ENCODE measurements at regions not wholly inside any gene's neighbourhood (a gene's known extent, or its start where the extent isn't known, plus 50 kb on each side); places are given as distances from the start of the nearest gene placed in this dataset.
"Not testable (repeated sequence)": the region's sequence is repeated elsewhere in the genome, so short reads cannot be mapped to it uniquely, and the experiment has no call there.

- H3K9me3 ChIP-seq (ENCODE audit: insufficient read depth, low read length) = no peaks in the 10 kb centered on the region
- no peaks in the 10 kb centered on the region for H3K27me3 ChIP-seq (ENCODE audit: low read length)
- no peak overlapping the region for H3K4me3 ChIP-seq (ENCODE audit: insufficient read depth, low read length, poor library complexity, severe bottlenecking)
- H4K20me1 ChIP-seq (ENCODE audit: low read depth, low read length) = no peaks in the 10 kb centered on the region
- no peak overlapping the region for H3K27ac ChIP-seq (ENCODE audit: low read depth, low read length)
- TF ChIP-seq, protein P1, sequence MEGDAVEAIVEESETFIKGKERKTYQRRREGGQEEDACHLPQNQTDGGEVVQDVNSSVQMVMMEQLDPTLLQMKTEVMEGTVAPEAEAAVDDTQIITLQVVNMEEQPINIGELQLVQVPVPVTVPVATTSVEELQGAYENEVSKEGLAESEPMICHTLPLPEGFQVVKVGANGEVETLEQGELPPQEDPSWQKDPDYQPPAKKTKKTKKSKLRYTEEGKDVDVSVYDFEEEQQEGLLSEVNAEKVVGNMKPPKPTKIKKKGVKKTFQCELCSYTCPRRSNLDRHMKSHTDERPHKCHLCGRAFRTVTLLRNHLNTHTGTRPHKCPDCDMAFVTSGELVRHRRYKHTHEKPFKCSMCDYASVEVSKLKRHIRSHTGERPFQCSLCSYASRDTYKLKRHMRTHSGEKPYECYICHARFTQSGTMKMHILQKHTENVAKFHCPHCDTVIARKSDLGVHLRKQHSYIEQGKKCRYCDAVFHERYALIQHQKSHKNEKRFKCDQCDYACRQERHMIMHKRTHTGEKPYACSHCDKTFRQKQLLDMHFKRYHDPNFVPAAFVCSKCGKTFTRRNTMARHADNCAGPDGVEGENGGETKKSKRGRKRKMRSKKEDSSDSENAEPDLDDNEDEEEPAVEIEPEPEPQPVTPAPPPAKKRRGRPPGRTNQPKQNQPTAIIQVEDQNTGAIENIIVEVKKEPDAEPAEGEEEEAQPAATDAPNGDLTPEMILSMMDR (IDR thresholded peaks at IDR 0.05; ENCODE audit: insufficient read depth, low read length, poor library complexity, severe bottlenecking) = no peak
- no peak for TF ChIP-seq EZH2phosphoT487 (conservative IDR thresholded peaks at IDR 0.05; ENCODE audit: low read length)
- H3F3A ChIP-seq (ENCODE audit: insufficient read depth) = no peaks in the 10 kb centered on the region
- no peak overlapping the region for H2AFZ ChIP-seq (ENCODE audit: low read depth, low read length, severe bottlenecking)
- H3K79me2 ChIP-seq (ENCODE audit: insufficient read depth, low read length) = no peaks in the 10 kb centered on the region
- H3K9ac ChIP-seq (ENCODE audit: low read length) = no peak overlapping the region
- H3K4me2 ChIP-seq (ENCODE audit: low read depth, low read length, poor library complexity, severe bottlenecking) = no peak overlapping the region
- H3K36me3 ChIP-seq (ENCODE audit: low read length) = no peaks in the 10 kb centered on the region
- no peaks in the 10 kb centered on the region for H3K9me2 ChIP-seq (replicated peaks; ENCODE audit: insufficient read depth, low read length)
Measured at GRCh38 chr4:111362941-111363361, 740.1 kb upstream of the PITX2 start.

DNA sequence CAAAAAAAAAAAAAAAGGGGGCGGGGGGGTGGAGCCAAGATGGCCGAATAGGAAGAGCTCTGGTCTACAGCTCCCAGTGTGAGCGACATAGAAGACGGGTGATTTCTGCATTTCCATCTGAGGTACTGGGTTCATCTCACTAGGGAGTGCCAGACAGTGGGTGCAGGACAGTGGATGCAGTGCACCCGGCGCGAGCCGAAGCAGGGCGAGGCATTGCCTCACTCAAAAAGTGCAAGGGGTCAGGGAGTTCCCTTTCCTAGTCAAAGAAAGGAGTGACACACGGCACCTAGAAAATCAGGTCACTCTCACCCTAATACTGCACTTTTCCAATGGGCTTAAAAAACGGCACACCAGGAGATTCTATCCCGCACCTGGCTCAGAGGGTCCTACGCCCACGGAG lies 755.0 kb upstream of the PITX2 start:
- H3K79me2 ChIP-seq (ENCODE audit: insufficient read depth, low read length); H3F3A ChIP-seq (ENCODE audit: insufficient read depth); H3K27ac ChIP-seq (ENCODE audit: low read depth, low read length); H3K9me3 ChIP-seq (ENCODE audit: insufficient read depth, low read length); H3K9me2 ChIP-seq (replicated peaks; ENCODE audit: insufficient read depth, low read length); H3K4me2 ChIP-seq (ENCODE audit: low read depth, low read length, poor library complexity, severe bottlenecking); H3K9ac ChIP-seq (ENCODE audit: low read length); H3K27me3 ChIP-seq (ENCODE audit: low read length); H3K36me3 ChIP-seq (ENCODE audit: low read length); H4K20me1 ChIP-seq (ENCODE audit: low read depth, low read length); H3K4me3 ChIP-seq (ENCODE audit: insufficient read depth, low read length, poor library complexity, severe bottlenecking); H2AFZ ChIP-seq (ENCODE audit: low read depth, low read length, severe bottlenecking): not testable (repeated sequence)

DNA sequence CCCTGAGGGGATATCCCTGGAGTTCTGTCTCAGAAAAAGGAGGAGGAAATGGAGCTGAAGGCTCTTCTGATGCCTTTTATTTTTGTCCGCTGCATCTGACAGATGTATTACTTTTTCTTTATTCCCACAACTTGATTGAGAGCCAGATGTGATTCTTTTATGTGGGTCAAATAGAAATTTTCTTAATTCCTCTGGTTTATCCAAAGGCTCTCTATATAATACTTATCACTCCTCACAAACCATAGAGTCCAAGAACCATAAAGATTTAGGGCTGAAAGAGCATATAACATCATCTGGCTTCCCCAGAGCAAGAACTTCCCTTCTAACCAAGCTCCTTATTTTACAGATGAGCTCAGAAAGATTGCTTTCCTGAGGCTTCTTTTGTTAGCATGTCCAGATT lies 756.7 kb upstream of the FAM241A start:
- TF ChIP-seq EZH2phosphoT487 (conservative IDR thresholded peaks at IDR 0.05; ENCODE audit: low read length) = no peak
- Histone ChIP-seq H2AFZ (ENCODE audit: low read depth, low read length, severe bottlenecking) (no peak overlapping the region), H3F3A (ENCODE audit: insufficient read depth) (no peaks in the 10 kb centered on the region), H3K4me2 (ENCODE audit: low read depth, low read length, poor library complexity, severe bottlenecking) (no peak overlapping the region), H3K4me3 (ENCODE audit: insufficient read depth, low read length, poor library complexity, severe bottlenecking) (no peak overlapping the region), H3K27ac (ENCODE audit: low read depth, low read length) (no peak overlapping the region), H3K9me2 (replicated peaks; ENCODE audit: insufficient read depth, low read length) (no peaks in the 10 kb centered on the region), H3K9ac (ENCODE audit: low read length) (no peak overlapping the region), H4K20me1 (ENCODE audit: low read depth, low read length) (no peaks in the 10 kb centered on the region), H3K79me2 (ENCODE audit: insufficient read depth, low read length) (no peaks in the 10 kb centered on the region), H3K9me3 (ENCODE audit: insufficient read depth, low read length) (no peaks in the 10 kb centered on the region), H3K36me3 (ENCODE audit: low read length) (no peaks in the 10 kb centered on the region), H3K27me3 (ENCODE audit: low read length) (no peaks in the 10 kb centered on the region)

DNA sequence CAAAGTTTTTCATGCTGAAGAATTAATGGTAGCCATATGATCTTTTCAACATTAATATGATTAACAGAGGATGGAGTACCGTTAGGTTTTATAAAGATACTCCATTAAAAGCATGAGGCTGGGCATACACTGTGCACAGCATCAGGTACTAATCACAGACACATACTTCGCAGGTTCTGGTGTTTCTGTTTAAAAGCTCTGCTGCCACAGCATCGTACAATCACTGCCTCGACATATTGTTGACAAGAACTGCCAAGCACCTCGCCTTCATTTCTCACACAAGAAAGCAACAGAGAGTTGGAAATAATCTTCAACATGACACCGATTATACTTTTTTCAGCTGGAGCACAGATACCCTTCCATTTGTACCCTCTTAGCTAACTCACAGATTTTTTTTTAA lies 753.4 kb upstream of the FAM241A start:
- H3K27me3 ChIP-seq (ENCODE audit: low read length) = no peaks in the 10 kb centered on the region

More for the DNA sequence above, 753.4 kb upstream of the FAM241A start:
- H3K4me3 ChIP-seq (ENCODE audit: insufficient read depth, low read length, poor library complexity, severe bottlenecking) = no peak overlapping the region
- no peaks in the 10 kb centered on the region for H3K79me2 ChIP-seq (ENCODE audit: insufficient read depth, low read length)
- no peak overlapping the region for H2AFZ ChIP-seq (ENCODE audit: low read depth, low read length, severe bottlenecking)
- no peaks in the 10 kb centered on the region for H3K9me3 ChIP-seq (ENCODE audit: insufficient read depth, low read length)
- H3F3A ChIP-seq (ENCODE audit: insufficient read depth) = no peaks in the 10 kb centered on the region
- H4K20me1 ChIP-seq (ENCODE audit: low read depth, low read length) = no peaks in the 10 kb centered on the region
- H3K9me2 ChIP-seq (replicated peaks; ENCODE audit: insufficient read depth, low read length) = no peaks in the 10 kb centered on the region
- TF ChIP-seq, protein P1 (IDR thresholded peaks at IDR 0.05; ENCODE audit: insufficient read depth, low read length, poor library complexity, severe bottlenecking) = no peak
- TF ChIP-seq EZH2phosphoT487 (conservative IDR thresholded peaks at IDR 0.05; ENCODE audit: low read length) = no peak
- no peaks in the 10 kb centered on the region for H3K36me3 ChIP-seq (ENCODE audit: low read length)
- H3K4me2 ChIP-seq (ENCODE audit: low read depth, low read length, poor library complexity, severe bottlenecking) = no peak overlapping the region
- H3K9ac ChIP-seq (ENCODE audit: low read length) = no peak overlapping the region
- no peak overlapping the region for H3K27ac ChIP-seq (ENCODE audit: low read depth, low read length)
